Erythroblast (primary cell): ENCODE measurements at regions not wholly inside any gene's neighbourhood (a gene's known extent, or its start where the extent isn't known, plus 50 kb on each side); places are given as distances from the start of the nearest gene placed in this dataset.

Experiments
- GATA1 ChIP-seq: IDR thresholded peaks from 2 replicates; pipeline ENCODE4 v1.6.1; 2011; ENCODE audit warnings: low read depth, mild to moderate bottlenecking, control low read depth, low read length, moderate library complexity
- POLR2A ChIP-seq: IDR thresholded peaks from 2 replicates; pipeline ENCODE4 v1.6.1; 2011; ENCODE audit warnings: mild to moderate bottlenecking, low read length

- no peak for TF ChIP-seq POLR2A
- TF ChIP-seq GATA1 = no peak
Observed at GRCh38 chr15:70273808-70274207, 176.1 kb upstream of the TLE3 start.
